ENCODE measurements at regions not wholly inside any gene's neighbourhood (a gene's known extent, or its start where the extent isn't known, plus 50 kb on each side); places are given as distances from the start of the nearest gene placed in this dataset.
A peak's percentile ranks its signal among the peaks of the same experiment; 100 is the strongest.

DNA sequence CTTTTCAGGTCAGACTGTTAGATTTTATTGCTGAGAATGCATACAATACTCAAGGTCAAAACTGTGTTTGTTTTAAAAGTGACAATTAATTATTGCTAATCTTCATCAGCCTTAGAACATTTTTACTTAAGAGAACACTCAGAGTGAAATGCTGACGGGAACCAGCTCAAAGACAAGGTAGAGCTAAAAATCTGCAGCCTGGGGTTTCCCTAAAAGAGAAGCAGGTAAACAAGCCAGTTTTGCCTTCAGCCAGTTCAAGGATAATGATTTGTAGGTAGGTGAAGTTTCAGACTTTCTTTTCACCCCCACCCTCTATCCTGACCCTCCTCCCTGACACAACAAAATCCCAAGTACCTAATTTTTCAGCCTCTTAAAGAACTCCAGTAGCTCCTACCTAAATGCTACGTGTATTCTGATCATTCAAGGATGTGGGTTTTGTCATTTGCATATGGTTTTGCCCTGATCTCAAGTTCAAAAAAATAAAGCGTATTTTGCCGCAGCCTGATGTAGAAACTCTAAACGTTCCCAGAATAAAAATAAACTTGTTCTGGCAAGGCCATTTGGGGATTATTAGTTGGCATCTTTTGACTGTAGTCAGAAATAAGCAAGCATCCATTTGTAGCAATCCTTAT, 407.2 kb downstream of the EFNA5 start:
- no peak for DNase-seq (ENCODE audit: low read depth in 2 of 2)

GRCh38 chr5:107257885-107258520, 412.7 kb downstream of the EFNA5 start:
- DNase-seq (ENCODE audit: low read depth in 2 of 2): no peak

DNA sequence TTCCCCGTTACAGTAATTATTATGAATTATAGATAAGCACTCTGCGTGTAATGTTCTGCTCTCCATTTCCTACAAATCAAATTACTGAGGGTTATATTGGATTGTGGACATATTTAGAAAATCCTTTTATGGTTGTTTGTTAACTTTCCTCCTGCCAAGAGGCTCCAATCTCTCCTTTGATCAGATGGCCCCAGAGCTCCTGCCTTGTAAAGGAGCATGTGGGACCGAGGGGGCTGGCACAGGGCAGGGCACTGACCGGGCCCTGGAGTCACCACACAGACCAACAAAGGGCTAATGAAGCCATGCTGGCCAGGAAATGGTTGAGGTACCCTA, 415.9 kb downstream of the EFNA5 start:
- DNase-seq (ENCODE audit: low read depth in 2 of 2): no peak

- no peak for DNase-seq (ENCODE audit: low read depth in 2 of 2)
Measured at GRCh38 chr5:107254214-107254901, 416.4 kb downstream of the EFNA5 start.

GRCh38 chr5:107253246-107253645, 417.5 kb downstream of the EFNA5 start:
- DNase-seq (ENCODE audit: low read depth in 2 of 2): no peak

GRCh38 chr5:107251151-107251550, 419.6 kb downstream of the EFNA5 start:
- no peak for DNase-seq (ENCODE audit: low read depth in 2 of 2)

- peak; percentile 39 to 46 for DNase-seq (ENCODE audit: low read depth in 2 of 2)
Measured at GRCh38 chr5:107248066-107248695, 422.6 kb downstream of the EFNA5 start.

- DNase-seq (ENCODE audit: low read depth in 2 of 2): no peak
Measured at GRCh38 chr5:107247427-107247826, 423.3 kb downstream of the EFNA5 start.

- DNase-seq (ENCODE audit: low read depth in 2 of 2): no peak
Measured at GRCh38 chr5:107243220-107243579, 427.5 kb downstream of the EFNA5 start.

GRCh38 chr5:107242411-107243219, 428.1 kb downstream of the EFNA5 start:
- DNase-seq (ENCODE audit: low read depth in 2 of 2): no peak

GRCh38 chr5:107241841-107242240, 428.9 kb downstream of the EFNA5 start:
- DNase-seq (ENCODE audit: low read depth in 2 of 2): no peak

GRCh38 chr5:107235167-107235566, 435.6 kb downstream of the EFNA5 start:
- DNase-seq (ENCODE audit: low read depth in 2 of 2): no peak

DNA sequence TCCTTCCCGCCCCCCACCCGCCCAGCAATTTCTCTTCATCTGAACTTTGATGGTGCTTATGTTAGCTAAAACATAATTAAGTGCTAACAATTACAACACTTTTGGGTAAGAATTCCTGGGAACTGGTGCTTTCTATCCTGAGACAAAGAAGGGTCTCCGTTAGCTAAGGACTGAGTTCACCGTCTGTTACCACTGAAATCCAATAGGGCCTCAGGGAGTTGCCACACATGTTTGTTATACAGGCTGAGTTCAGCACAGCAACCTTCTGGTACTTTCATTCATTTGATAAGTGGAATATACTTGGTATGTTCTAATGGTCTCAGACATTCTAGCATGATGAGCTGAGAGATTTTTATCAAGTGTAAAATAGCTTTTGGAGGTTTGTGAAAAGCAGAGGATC, 437.9 kb downstream of the EFNA5 start:
- no peak for DNase-seq (ENCODE audit: low read depth in 2 of 2)

- no peak for DNase-seq (ENCODE audit: low read depth in 2 of 2)
Measured at GRCh38 chr5:107232293-107232692, 438.4 kb downstream of the EFNA5 start.

- no peak for DNase-seq (ENCODE audit: low read depth in 2 of 2)
Measured at GRCh38 chr5:107231191-107231590, 439.5 kb downstream of the EFNA5 start.

DNA sequence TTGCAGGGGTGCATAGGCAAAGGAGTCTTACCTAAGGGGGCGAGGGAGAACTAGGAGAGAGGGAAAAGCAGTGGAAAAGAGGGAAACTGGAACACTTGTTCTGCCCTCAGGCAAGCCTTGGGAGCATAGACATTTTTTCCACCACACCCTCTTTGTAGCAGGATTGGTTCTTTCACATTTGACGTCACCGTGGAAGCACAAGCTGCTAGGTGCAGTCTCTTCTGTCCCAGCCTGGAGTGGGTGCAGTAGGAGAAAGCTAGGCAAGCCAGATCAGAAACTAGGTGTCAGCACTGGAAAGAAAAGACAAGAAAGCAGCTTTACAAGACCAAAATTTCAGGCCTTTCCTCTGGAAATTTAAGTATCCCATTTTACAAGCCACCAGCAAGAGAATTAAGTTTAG, 440.4 kb downstream of the EFNA5 start:
- DNase-seq (ENCODE audit: low read depth in 2 of 2): no peak

- DNase-seq (ENCODE audit: low read depth in 2 of 2): no peak
Measured at GRCh38 chr5:107228226-107228625, 442.5 kb downstream of the EFNA5 start.

DNA sequence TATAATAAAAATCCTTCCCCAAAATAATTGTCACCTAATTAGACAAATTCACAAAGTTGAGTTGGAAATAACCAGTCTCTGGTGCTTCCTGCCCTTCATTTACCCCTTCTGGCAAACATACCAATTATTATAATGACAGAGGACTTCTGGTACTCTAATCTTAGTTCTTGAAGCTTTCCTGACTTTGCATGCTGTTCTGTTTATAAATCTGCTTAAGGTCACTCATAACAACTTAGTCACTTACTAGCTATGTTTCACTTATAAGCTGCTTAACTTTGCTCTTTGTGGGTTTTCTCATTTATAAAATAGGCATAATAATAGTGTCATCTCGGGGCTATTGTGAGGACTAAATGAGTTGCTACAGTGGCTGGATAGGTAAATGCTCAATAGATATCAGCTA, 446.5 kb downstream of the EFNA5 start:
- no peak for DNase-seq (ENCODE audit: low read depth in 2 of 2)

GRCh38 chr5:107223066-107223465, 447.7 kb downstream of the EFNA5 start:
- DNase-seq (ENCODE audit: low read depth in 2 of 2): no peak

- no peak for DNase-seq (ENCODE audit: low read depth in 2 of 2)
Measured at GRCh38 chr5:107219993-107220392, 450.7 kb downstream of the EFNA5 start.

- no peak for DNase-seq (ENCODE audit: low read depth in 2 of 2)
Measured at GRCh38 chr5:107218457-107219193, 452.1 kb downstream of the EFNA5 start.

Measured in stimulated activated CD4-positive, alpha-beta T cell treated with anti-CD3 and anti-CD28 coated beads, Interleukin-4, amount 100 ng/mL, for 48 hours (primary cell).